CD4-positive, alpha-beta T cell (primary cell): ENCODE measurements at regions not wholly inside any gene's neighbourhood (a gene's known extent, or its start where the extent isn't known, plus 50 kb on each side); places are given as distances from the start of the nearest gene placed in this dataset.

Source experiments
- ATAC-seq: fragments of 200-7000 bp; cut with Tn5 transposase; one replicate; pipeline ENCODE4 v1.10.0; 2022; ENCODE audit warnings: mild to moderate bottlenecking; ENCODE audit not compliant: poor library complexity
- CTCF ChIA-PET: fragments of 350-600 bp; sonication (Branson Sonifier 250); formaldehyde crosslinking; loops from one replicate; lab custom pipeline; 2021; ENCODE audit warnings: antibody characterized with exemption, inconsistent platforms; lab: Charles Lee
- POLR2A ChIA-PET: fragments of 350-600 bp; sonication (Branson Sonifier 250); formaldehyde crosslinking; loops from one replicate; lab custom pipeline; 2021; ENCODE audit warnings: antibody characterized with exemption, inconsistent platforms; lab: Charles Lee
- DNase-seq, 14 experiments: peaks; one replicate each; pipeline ENCODE4 v3.0.0-alpha.2; 2013 to 2020; ENCODE audit warnings: mixed read lengths in 2 of 14
- H3K27ac ChIP-seq, 2 donors: one replicate each; pipeline versions ENCODE4 v1.5.1 to v1.7.0; 2013; ENCODE audit warnings: low read length in 2 of 2, low read depth in 1 of 2, mild to moderate bottlenecking in 1 of 2
- H3K27me3 ChIP-seq, 2 experiments: 1 replicate in 1 of 2; 2 replicates in 1 of 2; pipeline versions ENCODE4 v1.6.1 to v1.7.0; 2013; ENCODE audit warnings: low read length in 2 of 2, control low read depth in 1 of 2, mild to moderate bottlenecking in 1 of 2, moderate library complexity in 1 of 2; ENCODE audit not compliant: insufficient read depth in 2 of 2, control insufficient read depth in 1 of 2
- H3K36me3 ChIP-seq: one replicate; pipeline ENCODE4 v1.6.1; 2013; ENCODE audit warnings: low read length, control low read depth; ENCODE audit not compliant: insufficient read depth
- H3K4me1 ChIP-seq: one replicate; pipeline ENCODE4 v1.6.1; 2013; ENCODE audit warnings: low read length, control low read depth; ENCODE audit not compliant: insufficient read depth
- H3K4me3 ChIP-seq: one replicate; pipeline ENCODE4 v1.5.1; 2013; ENCODE audit warnings: mild to moderate bottlenecking, low read length, moderate library complexity
- H3K9me3 ChIP-seq, 2 experiments: 1 replicate in 1 of 2; 2 replicates in 1 of 2; pipeline versions ENCODE4 v1.6.1 to v1.7.0; 2013; ENCODE audit warnings: low read length in 2 of 2, mild to moderate bottlenecking in 2 of 2, control low read depth in 1 of 2, moderate library complexity in 1 of 2; ENCODE audit not compliant: control insufficient read depth in 1 of 2, insufficient read depth in 1 of 2
- H3K27ac Mint-ChIP-seq: one replicate; pipeline ENCODE4 v1.8.0; 2020; ENCODE audit warnings: mixed read lengths
- H3K27me3 Mint-ChIP-seq: one replicate; pipeline ENCODE4 v1.8.0; 2021; ENCODE audit warnings: mixed read lengths
- H3K36me3 Mint-ChIP-seq: one replicate; pipeline ENCODE4 v1.8.0; 2021; ENCODE audit warnings: low read depth, mixed read lengths
- H3K4me1 Mint-ChIP-seq: one replicate; pipeline ENCODE4 v1.8.0; 2021; ENCODE audit warnings: low read depth, mixed read lengths
- H3K4me3 Mint-ChIP-seq: one replicate; pipeline ENCODE4 v1.8.0; 2020; ENCODE audit warnings: mild to moderate bottlenecking, mixed read lengths
- H3K9me3 Mint-ChIP-seq: one replicate; pipeline ENCODE4 v1.8.0; 2020; ENCODE audit warnings: mixed read lengths
- intact Hi-C, 2 experiments: fragments of 100-400 bp; cut with DNase I in 1 of 2; cut with micrococcal nuclease in 1 of 2; formaldehyde crosslinking; loops; one replicate each; pipeline versions ENCODE4 v1.15.1 to v1.9.0; 2023 to 2025; cut with DNase I, micrococcal nuclease
- TF ChIP-seq, protein P1 (sequence below): fragments of 200-600 bp; IDR thresholded peaks from one replicate; pipeline ENCODE4 v1.8.0; 2022; ENCODE audit warnings: antibody characterized with exemption, mild to moderate bottlenecking

DNA sequence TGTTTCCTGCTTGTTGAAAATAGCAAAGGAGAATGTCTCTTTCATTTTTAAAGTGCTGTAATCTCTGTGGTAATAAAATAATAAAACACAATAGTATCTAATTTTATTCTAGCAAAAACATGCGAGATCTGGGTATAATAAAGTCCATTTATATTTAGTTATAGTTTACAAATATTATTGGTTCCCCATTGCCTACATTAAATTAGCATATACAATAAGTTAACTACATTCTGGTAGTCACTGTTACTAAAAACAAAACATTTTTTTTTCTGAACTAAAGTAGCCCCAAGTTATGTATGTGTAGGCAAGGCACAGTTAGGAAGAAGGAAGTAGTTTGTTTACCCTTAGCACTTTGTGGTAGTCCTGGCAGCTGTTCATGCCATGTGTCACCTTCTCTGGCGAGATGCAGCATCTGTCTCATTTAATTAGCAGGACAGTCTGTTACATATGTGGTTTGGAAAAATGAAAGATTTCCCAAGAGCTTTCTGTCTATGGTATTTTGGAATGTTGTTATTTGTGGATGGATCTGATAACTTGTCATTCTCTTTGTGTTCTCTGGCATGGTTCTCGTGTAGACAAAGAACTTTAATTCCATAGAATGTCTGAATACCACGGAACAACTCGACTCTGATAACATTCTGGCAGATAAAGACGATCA lies 231.3 kb upstream of the PITX2 start:
- TF ChIP-seq, protein P1, sequence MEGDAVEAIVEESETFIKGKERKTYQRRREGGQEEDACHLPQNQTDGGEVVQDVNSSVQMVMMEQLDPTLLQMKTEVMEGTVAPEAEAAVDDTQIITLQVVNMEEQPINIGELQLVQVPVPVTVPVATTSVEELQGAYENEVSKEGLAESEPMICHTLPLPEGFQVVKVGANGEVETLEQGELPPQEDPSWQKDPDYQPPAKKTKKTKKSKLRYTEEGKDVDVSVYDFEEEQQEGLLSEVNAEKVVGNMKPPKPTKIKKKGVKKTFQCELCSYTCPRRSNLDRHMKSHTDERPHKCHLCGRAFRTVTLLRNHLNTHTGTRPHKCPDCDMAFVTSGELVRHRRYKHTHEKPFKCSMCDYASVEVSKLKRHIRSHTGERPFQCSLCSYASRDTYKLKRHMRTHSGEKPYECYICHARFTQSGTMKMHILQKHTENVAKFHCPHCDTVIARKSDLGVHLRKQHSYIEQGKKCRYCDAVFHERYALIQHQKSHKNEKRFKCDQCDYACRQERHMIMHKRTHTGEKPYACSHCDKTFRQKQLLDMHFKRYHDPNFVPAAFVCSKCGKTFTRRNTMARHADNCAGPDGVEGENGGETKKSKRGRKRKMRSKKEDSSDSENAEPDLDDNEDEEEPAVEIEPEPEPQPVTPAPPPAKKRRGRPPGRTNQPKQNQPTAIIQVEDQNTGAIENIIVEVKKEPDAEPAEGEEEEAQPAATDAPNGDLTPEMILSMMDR = no peak
- no peak overlapping the region for H3K4me3 Mint-ChIP-seq
- Histone ChIP-seq H3K4me3 (no peak overlapping the region), H3K27ac (no peak overlapping the region), H3K9me3 (no peaks in the 10 kb centered on the region), H3K4me1 (no peaks in the 10 kb centered on the region), H3K36me3 (no peaks in the 10 kb centered on the region), H3K27me3 (no peaks in the 10 kb centered on the region)
- intact Hi-C loops = no loop called here
- H3K4me1 Mint-ChIP-seq = no peaks in the 10 kb centered on the region
- peaks cover 2% of the 10 kb centered on the region for H3K9me3 Mint-ChIP-seq
- CTCF ChIA-PET = no interaction called here
- POLR2A ChIA-PET = no interaction called here
- DNase-seq (no peak), ATAC-seq (no peak)
- no peak overlapping the region for H3K27ac Mint-ChIP-seq
- no peaks in the 10 kb centered on the region for H3K27me3 Mint-ChIP-seq
- H3K36me3 Mint-ChIP-seq = no peaks in the 10 kb centered on the region

DNA sequence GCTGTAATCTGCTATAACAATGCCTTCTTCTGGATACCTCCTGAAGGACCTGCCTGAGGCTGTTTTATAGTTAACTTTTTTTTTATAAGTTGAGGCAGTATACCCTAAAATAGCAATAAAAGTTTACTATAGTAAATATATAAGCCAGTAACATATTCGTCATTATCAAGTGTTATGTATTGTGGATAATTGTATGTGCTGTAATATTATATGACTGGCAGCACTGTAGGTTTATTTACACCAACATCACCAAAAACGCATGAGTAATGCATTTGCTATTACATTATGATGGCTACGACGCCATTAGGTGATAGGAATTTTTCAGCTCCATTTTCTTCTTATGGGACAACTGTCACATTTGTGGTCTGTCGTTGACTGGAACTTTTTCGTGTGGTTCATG lies 237.2 kb upstream of the PITX2 start:
- intact Hi-C loops = no loop called here
- no peaks in the 10 kb centered on the region for H3K27me3 ChIP-seq
- Mint-ChIP-seq H3K36me3 (no peaks in the 10 kb centered on the region), H3K27me3 (no peaks in the 10 kb centered on the region), H3K9me3 (peaks cover 2% of the 10 kb centered on the region), H3K4me3 (no peak overlapping the region), H3K4me1 (no peaks in the 10 kb centered on the region), H3K27ac (no peak overlapping the region)
- no peak overlapping the region for H3K4me3 ChIP-seq
- ATAC-seq (no peak), DNase-seq (no peak)
- H3K9me3 ChIP-seq = no peaks in the 10 kb centered on the region
- H3K36me3 ChIP-seq = no peaks in the 10 kb centered on the region
- no peak overlapping the region for H3K27ac ChIP-seq
- TF ChIP-seq, protein P1 = no peak
- POLR2A ChIA-PET = no interaction called here
- no peaks in the 10 kb centered on the region for H3K4me1 ChIP-seq
- CTCF ChIA-PET = no interaction called here

DNA sequence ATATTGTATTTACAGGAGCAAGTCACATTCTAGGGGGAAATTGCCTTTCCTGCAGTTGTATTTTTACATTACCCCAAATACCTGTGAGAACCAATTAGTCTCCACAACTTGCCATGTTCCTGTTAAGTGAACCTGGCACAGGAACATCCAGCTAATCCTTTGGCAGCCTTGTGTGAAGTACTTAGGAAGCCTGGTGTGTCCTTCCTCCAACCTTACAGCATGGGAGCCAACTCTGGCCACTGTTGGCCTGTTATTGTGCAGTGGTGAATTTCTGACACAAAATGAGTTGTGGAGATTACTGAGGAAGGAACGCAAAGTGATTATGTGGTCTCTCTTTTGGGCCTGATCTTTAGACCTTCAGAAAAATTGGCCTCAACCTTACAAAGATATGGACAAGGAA lies 238.0 kb upstream of the PITX2 start:
- DNase-seq (no peak), ATAC-seq (no peak)
- Mint-ChIP-seq H3K27me3 (no peaks in the 10 kb centered on the region), H3K36me3 (no peaks in the 10 kb centered on the region), H3K9me3 (no peaks in the 10 kb centered on the region), H3K4me1 (no peaks in the 10 kb centered on the region), H3K4me3 (no peak overlapping the region), H3K27ac (no peak overlapping the region)
- no peaks in the 10 kb centered on the region for H3K27me3 ChIP-seq
- H3K36me3 ChIP-seq = no peaks in the 10 kb centered on the region
- no peaks in the 10 kb centered on the region for H3K4me1 ChIP-seq
- TF ChIP-seq, protein P1 = no peak
- no peak overlapping the region for H3K27ac ChIP-seq
- no peak overlapping the region for H3K4me3 ChIP-seq
- POLR2A ChIA-PET = no interaction called here
- H3K9me3 ChIP-seq = no peaks in the 10 kb centered on the region
- intact Hi-C loops = no loop called here
- CTCF ChIA-PET = no interaction called here
